C4-2B (cell line): ENCODE measurements at regions not wholly inside any gene's neighbourhood (a gene's known extent, or its start where the extent isn't known, plus 50 kb on each side); places are given as distances from the start of the nearest gene placed in this dataset.

ENCODE experiments used
- CTCF ChIP-seq: fragments of 450-650 bp; conservative IDR thresholded peaks from 2 replicates; pipeline ENCODE4 v1.5.1; 2017; ENCODE audit warnings: mild to moderate bottlenecking
- ZFX ChIP-seq: fragments of 450-650 bp; IDR thresholded peaks from 2 replicates; pipeline ENCODE4 v1.6.1; 2017

GRCh38 chr1:94654919-94655318 is 113.4 kb upstream of the F3 start:
- TF ChIP-seq CTCF: no peak
- TF ChIP-seq ZFX: no peak
